GM18858 (cell line): ENCODE measurements at regions not wholly inside any gene's neighbourhood (a gene's known extent, or its start where the extent isn't known, plus 50 kb on each side); places are given as distances from the start of the nearest gene placed in this dataset.
"Not testable (repeated sequence)": the region's sequence is repeated elsewhere in the genome, so short reads cannot be mapped to it uniquely, and the experiment has no call there.

Source experiments
- ATAC-seq: cut with Tn5 transposase; IDR thresholded peaks from one replicate; pipeline ENCODE4 v1.9.1; 2021; ENCODE audit not compliant: unreplicated experiment

DNA sequence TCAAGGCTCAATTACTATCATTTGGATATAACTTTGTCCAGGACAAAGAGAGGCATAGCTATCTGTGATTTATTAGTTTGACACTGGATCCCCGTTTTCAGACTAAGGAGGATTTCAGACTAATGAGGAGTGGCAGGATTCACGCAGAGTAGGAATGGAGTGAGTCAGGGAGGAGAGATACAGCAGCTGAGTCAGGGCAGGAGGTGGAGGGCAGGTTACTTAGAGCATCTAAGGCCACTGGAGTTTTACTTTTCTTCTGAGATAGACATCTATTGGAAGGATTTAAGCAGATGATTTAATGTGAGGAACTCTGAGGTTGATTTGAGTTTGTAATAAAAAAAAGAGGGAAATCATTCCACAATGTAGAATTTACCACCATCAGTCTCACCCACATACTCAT is 110.6 kb downstream of the RPIA start:
- not testable (repeated sequence) for ATAC-seq

DNA sequence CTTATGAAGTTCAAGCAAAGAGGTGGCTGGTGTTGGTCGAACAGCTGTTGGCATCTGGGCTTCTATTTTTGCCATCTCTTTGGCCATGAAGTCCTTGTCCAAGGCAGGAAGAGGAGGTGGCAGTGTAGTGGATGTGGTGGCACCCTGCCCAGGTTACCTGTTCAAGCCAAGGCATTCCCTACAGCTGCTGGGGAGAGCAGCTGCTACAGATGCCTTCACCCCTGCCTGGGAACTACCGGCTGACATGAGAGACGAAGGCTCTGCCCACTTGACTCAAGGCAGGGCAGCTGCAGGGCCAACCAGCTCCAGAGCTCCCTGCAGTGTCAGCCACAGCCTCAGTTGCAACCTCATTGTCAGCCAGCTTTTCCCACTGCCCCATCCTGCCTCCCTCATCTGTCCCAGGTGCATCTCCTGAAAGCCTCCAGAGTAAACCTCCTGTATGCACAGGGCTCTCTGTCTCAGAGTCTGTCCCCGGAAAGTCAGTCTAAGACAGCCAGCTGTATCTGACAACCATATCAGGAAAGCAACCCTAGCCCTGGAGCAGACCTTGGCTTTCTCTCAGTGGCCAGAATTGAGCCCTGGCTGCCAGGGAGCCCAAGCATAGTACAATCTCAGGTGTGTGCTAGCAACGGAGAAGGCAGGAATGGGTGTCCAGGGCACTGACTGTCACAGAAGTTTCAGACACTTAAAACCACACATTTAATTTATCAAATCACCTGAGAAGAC is 115.9 kb downstream of the RPIA start:
- ATAC-seq = no peak

DNA sequence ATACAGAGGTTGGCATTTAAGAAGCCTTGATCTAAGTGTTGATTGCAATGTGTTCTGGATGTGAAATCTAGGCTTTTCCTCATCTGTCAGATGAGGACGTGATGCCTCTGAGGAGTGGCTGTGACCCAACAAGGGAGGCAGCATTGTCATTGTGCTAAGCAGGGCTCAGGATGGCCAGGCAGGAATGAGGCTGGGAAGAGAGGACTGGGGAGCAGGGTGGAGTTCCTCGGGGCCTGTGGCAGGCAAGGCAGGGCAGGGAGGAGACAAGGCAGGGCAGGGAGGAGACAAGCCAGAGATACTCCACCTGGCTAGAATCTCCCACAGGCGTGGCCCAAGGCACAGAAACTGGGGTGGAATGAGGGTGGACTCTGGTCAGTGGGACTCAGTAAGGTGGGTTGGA is 116.6 kb downstream of the RPIA start:
- no peak for ATAC-seq

DNA sequence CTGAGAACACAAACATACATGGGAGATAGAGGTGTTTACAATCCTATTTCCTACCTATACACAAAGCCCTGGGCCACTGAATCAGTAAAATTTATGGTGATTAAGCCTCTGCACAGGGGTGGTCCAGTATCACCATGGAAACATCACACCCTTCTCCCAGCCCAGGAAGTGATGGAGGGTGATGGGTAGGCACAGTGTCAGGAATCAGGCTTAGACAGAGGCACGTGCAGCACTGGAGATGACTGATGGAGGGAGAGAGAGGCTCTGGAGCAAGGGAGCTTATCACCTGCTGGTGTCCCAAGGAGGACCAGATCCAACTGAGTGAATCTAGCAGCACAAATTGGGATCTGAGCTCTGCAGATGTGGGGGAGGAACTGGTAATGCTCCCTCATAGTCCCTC is 117.2 kb downstream of the RPIA start:
- ATAC-seq = no peak

DNA sequence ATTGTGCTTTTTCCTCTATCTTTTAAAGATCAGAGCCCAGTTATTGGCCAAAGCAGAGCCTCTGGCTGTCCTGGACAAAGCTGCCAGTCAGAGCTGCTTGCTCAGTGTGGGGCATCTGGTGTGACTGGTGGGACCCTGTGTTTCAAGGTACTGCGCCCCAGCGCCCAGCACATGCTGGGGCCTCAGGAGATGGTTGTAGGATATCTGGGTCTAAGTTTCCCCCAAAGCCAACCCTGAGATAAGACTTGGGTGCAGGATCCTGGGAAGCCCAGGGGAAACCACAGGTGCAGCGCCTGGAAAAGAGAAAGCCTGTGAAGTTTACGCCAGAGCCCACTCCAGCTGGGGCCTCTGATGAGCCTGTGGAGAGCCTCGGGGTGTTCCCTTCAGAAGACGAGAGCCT is 117.7 kb downstream of the RPIA start:
- no peak for ATAC-seq

DNA sequence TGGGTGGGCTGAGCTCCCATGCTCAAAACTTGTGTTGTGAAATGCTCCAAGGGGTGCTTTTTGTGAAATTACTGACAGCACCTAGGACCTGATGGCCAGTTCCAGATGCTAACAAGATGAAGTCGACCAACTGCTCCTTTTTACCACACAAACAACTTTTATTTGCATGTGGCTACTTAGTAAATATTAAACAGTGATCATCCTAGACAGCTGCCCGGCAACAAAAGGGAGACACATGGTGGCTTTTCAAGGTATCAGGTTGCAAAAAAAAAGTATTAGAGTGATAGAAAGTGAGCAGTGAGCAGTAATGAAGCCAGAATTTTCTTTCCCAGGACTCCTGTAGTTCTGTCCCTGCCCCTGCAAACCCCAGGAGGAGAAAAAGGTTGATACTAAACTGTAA is 118.5 kb downstream of the RPIA start:
- ATAC-seq = peak; percentile 53

DNA sequence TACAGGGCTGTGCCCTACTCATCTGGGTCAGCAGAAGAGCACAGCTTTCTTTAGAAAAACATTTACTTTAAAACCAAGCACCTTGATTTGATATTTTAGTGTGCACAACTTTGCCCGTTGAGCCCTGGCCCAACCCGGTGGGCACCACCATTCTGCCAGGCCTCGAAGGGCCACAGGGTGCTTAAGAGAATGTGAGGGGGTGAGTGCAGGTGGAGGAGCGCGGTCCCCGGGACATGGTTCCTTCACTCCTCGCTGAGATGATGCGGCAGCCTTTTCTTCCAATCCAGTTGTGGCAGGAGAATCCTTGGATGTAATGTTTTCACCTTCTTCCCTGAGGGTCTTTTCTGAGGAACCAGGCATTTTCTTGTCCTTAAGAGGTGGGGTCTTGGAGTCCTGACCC is 119.0 kb downstream of the RPIA start:
- no peak for ATAC-seq

DNA sequence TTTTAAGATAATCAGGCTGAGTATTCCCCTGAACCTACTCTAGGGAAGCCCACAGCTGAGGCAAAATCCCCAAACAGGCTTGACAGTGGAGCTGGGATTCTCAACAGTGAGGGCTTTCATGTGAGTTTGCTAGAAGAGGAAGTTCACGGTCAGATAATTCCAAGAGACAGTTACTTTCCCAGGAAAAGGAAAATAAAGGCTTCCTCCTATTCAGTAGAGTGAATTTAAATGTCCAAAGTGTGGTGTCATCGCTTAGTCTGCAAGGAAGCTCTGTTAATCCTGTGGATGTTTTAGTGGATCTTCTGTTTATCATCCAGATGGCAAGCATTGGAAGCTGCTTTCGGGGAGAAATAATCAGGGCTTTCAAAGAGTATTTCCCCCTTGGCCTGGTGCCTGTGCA is 119.8 kb downstream of the RPIA start:
- ATAC-seq = no peak

DNA sequence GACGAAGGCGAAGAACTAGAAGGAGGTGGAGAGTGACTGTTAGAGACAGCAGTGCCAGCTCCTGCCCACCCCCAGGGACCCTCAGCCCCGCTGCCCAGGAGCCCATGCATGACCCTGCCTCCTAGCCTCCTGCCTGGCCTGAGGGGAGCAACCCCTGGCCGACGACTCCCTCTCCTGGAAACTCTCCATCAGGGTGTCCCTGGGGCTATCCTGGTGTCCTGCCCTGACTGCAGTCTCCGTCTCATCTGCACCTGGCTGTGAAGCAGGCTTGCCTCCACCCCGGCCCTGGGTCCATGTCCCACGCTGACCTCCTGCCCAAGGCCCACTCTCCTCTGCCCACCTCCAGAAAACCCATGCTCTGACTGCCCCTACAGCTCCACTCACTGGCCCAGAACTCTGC is 120.2 kb downstream of the RPIA start:
- ATAC-seq = no peak

DNA sequence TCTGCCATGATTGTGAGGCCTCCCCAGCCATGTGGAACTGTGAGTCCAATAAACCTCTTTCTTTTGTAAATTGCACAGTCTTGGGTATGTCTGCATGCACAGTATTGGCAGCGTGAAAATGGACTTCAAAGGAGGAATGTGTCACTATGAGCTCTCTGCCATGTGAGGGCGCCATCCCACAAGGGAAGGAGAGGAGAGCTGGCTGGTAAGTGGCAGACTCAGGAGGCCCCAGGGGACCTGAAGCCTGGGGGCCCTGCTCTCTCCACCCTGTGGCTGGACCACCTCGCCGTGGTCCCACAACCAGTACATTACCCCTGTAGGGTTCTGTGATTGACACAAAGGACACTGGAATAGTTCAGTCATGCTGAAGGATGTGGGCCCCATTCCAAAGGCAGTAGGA is 122.1 kb downstream of the RPIA start:
- no peak for ATAC-seq

DNA sequence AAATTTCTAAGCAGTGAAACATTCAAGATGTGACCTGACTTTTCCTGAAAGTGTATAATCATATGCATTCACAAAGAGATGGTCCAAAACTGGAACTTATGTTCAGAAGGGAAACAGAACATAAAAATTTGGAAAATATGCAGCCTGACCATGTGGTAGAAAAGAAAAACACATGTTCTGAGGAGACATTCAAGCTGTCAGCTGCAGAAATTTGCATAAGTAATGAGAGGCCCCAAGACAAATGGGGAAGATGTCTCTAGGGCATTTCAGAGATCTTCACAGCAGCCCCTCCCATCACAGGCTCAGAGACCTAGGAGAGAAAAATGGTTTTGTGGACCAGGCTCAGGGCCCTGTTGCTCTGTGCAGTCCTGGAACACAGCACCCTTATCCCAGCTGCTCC is 123.8 kb downstream of the RPIA start:
- no peak for ATAC-seq

DNA sequence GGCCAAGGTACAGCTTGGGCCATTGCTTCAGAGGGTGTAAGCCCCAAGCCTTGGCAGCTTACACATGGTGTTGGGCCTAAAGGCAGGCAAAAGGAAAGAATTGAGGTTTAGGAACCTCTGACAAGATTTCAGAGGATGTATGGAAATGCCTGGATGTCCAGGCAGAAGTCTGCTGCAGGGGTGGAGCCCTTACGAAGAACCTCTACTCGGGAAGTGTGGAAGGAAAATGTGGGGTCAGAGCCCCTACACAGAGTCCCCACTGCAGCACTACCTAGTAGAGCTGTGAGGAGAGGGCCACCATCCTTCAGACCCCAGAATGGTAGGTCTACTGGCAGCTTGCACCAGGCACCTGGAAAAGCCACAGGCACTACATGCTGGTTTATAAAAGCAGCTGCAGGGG is 124.2 kb downstream of the RPIA start:
- no peak for ATAC-seq

DNA sequence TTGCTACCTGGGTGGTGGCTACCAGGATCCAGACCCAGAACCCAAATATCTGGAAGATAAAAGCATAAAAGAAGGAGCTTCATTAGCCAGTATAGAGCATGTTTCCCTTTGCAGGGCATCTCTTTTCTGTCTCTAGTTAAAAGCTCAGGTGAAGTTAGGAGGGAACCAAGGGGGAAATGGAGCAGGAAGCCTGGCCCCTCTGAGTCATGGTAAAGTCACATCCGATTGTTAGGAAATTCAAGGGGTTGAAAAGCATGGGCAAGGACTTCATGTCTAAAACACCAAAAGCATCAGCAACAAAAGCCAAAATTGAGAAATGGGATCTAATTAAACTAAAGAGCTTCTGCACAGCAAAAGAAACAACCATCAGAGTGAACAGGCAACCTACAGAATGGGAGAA is 126.9 kb downstream of the RPIA start:
- ATAC-seq = no peak

DNA sequence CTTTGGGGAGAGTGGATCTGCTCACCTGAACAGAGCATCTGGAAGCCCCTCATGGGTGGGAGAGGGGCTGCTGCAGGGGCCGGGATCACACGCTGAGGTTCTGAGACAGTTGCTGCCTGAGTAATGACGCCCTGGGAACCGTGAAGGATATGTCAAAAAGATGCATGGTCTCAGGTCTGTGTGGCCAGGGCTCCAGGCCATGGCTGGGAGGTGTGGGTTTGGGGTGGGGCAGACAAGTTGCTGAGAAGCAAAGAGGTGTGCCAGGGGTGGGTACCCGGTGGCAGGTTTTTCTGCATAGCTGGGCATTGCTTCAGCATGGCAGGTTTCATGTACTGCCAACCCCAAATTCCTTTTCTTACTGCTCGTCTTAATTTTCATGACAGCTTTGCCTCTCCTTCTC is 133.5 kb downstream of the RPIA start:
- no peak for ATAC-seq

DNA sequence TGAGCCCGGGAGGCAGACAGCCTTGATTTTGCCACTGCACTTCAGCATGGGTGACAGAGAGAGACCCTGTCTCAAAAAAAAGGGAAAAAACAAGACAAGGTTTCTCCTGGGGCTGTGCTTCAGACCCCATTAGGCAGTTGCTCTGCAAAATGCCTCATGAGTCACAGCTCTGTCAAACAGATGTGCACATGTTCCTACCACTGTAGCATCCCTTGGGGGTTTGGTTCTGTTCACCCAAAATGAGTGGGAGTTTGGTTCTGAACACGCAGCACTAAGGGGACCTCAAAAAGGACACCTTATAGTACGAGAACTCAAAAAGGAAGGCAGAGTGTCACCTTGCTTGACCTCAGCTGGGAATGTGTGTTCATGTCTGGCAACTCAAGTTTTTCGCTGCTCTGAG is 134.9 kb downstream of the RPIA start:
- ATAC-seq = no peak

DNA sequence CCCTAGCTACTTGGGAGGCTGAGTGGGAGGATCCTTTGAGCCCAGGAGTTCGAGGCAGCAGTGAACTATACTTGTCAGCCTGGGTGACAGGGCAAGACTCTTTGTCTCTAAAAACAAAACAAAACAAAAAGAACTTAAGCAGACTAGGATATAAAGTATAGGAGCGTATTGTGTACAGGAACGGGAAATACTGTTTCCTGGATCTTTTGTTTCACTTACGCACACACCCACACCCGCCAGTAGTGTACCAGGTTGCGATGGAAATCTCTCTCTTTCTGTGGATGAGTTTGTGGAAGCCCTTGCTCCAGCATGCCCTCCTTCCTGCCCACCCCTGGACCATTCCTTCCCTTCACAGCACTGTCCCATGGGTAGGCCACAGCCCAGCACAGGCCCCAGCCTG is 136.3 kb downstream of the RPIA start:
- ATAC-seq = no peak

DNA sequence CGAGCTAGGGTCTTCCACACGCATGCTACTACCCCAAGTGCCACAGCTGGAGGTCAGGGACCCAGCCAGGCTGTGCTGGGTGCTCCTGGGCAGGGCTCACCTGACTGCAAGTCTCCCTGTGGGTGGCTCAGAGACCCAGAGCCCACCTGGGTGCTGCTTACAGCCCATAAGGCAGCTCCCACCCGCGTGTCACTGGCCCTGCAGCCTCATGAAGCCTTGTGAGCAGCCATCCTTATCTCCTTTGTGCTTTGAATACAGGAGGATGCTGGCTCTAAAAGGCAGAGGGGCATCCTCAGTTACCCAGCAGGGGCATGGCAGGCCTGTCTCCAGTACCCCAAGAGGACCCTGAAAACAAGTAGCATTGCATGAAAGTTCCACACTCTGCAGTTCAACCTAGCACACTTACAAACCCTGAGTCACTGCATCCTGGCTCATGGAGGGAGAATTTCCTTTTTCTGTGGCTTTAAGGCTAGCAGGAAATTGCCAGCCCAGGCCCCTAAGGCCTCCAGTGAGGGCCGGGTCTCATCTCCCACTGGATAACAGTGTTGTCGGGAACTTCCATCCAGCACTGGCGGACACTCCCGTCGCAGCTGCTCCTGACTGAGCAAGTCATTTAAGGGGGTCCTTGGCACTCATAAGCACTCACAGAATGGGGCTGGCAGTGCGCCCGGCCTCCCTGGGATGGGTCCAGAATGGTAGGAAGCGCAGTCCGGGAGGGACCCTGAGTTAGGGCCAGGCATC is 137.1 kb downstream of the RPIA start:
- no peak for ATAC-seq

DNA sequence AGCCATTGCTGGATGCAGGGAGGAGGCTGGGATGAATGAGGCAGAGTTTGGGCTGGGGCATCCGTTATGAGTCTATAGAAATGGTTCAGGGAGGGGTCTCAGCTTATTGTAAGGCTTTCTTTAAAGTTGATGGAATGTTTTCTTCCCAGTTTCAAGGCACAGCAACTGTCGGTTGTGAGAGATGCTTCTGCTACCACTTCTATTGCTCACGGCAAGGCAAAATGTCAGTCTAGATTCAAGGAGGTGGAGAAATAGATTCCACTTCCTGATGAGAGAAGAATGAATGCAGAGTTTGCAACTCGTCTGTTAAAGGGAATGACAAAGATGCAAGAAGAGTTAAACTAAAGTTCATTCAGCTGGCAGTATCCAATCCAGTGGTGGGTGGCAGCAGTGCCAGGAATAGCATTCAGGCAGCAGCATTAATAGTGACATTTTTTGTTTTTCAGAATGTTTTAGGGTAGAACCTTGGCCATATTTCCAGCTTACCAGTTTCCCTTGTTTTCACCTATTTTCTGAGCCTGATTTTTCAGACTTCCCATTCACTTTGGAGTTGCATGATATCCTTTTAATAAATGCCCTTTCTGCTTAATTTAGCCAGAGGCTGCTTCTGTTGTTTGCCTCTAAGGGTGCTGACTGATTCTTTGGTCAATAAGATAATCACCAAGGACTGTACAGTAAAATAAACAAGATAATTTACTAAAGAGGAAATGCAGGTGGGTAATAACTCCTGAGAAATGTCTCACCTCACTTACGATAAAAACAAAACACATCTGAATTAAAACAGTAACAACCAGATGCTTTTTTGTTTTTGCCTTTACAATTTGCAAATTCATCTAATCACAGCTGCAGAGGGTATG is 138.4 kb downstream of the RPIA start:
- no peak for ATAC-seq

DNA sequence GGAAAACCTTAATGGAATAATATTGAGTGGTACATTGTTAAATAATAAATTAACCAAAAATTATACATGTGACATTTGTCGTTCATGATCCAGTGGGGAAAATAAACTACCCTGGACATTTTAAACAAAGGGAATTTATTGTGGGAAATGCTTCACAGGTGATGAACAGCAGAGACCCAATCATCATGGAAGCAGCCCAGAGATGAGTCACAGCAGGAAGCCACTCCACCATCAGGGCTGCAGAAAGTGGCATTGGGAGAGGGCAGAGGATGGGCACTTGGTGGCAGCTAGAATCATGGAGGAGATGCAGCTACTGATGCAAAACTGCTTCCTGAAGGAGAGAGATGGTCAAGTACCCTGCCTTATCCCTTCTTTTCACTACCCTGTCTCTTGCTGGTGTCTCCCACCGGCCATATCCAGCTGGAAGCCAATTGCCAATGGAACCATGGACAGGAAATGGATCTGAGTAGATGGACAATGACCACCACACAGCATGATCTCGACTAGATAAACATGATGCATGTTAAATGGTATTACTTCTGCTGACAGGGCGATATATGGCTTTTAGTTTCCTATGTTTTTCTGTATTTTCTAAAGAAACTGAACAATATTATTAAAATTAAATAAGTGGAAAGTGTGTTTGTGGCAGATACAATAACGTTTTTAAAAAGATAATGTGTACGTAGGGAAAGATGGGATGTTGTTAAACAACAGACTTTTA is 139.8 kb downstream of the RPIA start:
- ATAC-seq = no peak

DNA sequence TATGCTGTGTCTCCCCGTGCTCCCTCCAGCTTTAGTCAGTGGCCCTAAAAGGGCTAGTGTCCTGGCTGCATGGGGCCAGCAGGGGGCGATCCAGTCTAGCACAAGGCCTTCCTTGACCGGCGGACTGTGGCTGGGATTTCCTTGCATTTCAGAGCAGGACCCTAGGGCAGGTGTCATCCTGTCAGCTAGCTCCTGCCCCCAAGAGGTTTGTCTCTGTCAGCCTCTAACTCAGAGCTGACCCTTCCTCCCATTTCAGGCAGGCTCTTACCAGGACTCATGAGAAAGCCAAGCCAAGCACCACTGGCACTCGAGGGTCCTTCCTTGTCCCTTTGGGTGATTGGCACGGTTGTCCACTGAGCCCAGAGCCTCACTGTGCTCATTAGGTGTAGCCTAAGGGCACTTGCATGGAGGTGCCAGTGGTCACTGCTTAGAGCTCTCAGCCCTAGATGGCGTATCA is 140.3 kb downstream of the RPIA start:
- ATAC-seq = peak; percentile 82

DNA sequence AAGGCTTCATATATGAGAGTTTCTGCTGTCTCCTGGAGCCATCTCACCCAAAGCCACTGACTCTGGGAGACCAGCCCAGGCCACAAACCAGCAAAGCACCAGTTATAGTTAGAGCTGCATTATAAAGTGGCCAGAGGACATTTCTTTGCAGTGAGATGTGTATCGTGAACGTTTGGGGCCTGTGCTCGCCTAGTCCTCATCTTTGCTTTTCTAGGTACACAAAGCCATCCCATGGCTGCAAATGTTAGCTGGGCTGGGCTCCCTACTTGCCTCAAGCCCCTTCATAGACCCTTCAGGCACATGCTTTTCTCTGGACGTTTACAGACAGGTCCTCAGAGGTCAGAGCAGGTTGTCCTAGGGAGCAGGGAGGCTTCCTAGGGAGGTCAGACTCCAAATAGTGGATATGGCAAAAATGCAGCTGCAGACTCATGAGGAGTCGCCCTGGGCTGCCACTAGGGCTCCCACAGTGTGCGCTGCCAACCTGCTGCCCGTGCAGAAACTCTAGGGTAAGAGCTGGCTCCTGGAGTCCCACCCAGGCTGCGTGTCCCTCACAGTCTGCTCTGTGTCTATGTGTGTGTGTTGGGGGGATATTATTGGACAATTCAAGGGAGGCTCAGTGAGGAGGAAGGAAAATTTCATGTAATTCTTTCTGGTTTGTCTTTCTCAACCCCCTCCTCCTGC is 141.0 kb downstream of the RPIA start:
- ATAC-seq = peak; percentile 2
